ENCODE measurements at regions not wholly inside any gene's neighbourhood (a gene's known extent, or its start where the extent isn't known, plus 50 kb on each side); places are given as distances from the start of the nearest gene placed in this dataset.

GRCh38 chr2:8628866-8629209 is 53.0 kb upstream of the ID2 start:
- DNase-seq (ENCODE audit: low read depth), result no peak
- H3K4me3 ChIP-seq (ENCODE audit: low read depth, low read length), result no peak overlapping the region
- TF ChIP-seq CTCF (IDR thresholded peaks at IDR 0.05; ENCODE audit: control insufficient read depth, extremely low read depth, insufficient read depth), result no peak

GRCh38 chr2:8629402-8629801 is 52.5 kb upstream of the ID2 start:
- H3K4me3 ChIP-seq (ENCODE audit: low read depth, low read length), result no peak overlapping the region
- no peak for DNase-seq (ENCODE audit: low read depth)
- TF ChIP-seq CTCF (IDR thresholded peaks at IDR 0.05; ENCODE audit: control insufficient read depth, extremely low read depth, insufficient read depth), result no peak

GRCh38 chr2:8630676-8631464 is 51.0 kb upstream of the ID2 start:
- no peak for DNase-seq (ENCODE audit: low read depth)
- H3K4me3 ChIP-seq (ENCODE audit: low read depth, low read length), result no peak overlapping the region
- no peak for TF ChIP-seq CTCF (IDR thresholded peaks at IDR 0.05; ENCODE audit: control insufficient read depth, extremely low read depth, insufficient read depth)

GRCh38 chr2:8631465-8632005 is 50.3 kb upstream of the ID2 start:
- H3K4me3 ChIP-seq (ENCODE audit: low read depth, low read length), result no peak overlapping the region
- no peak for DNase-seq (ENCODE audit: low read depth)
- TF ChIP-seq CTCF (IDR thresholded peaks at IDR 0.05; ENCODE audit: control insufficient read depth, extremely low read depth, insufficient read depth), result no peak
